HG02610 (cell line): ENCODE measurements at regions not wholly inside any gene's neighbourhood (a gene's known extent, or its start where the extent isn't known, plus 50 kb on each side); places are given as distances from the start of the nearest gene placed in this dataset.
"Not testable (repeated sequence)": the region's sequence is repeated elsewhere in the genome, so short reads cannot be mapped to it uniquely, and the experiment has no call there.

Source experiments
- ATAC-seq: cut with Tn5 transposase; IDR thresholded peaks from one replicate; pipeline ENCODE4 v1.9.1; 2021; ENCODE audit warnings: mild to moderate bottlenecking, moderate library complexity; ENCODE audit not compliant: unreplicated experiment

- peak; percentile 85 for ATAC-seq
These were observed 51.9 kb upstream of the NMUR2 start for GRCh38 chr5:152456815-152457443.

GRCh38 chr5:152462021-152462721 lies 57.1 kb upstream of the NMUR2 start:
- ATAC-seq: peak; percentile 95

DNA sequence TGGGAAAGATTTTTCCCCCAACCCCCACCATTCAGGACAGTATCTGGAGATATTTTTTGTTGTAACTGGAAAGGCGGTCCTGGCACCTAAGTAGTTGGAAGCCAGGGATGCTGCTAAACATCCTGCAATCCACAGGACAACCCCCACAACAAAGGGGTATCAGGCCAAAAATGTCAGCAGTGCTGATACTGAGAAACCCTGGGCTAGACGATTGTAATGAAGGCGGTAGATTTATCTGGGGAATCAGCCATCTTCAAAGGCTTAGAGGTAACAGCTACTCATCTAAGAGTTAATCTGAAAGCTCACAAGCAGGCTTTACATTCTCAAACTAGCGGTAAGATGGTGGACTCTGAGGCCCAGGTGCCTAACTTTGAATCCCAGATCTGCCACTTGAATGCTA lies 59.0 kb upstream of the NMUR2 start:
- no peak for ATAC-seq

GRCh38 chr5:152465140-152465539 lies 60.1 kb upstream of the NMUR2 start:
- no peak for ATAC-seq

DNA sequence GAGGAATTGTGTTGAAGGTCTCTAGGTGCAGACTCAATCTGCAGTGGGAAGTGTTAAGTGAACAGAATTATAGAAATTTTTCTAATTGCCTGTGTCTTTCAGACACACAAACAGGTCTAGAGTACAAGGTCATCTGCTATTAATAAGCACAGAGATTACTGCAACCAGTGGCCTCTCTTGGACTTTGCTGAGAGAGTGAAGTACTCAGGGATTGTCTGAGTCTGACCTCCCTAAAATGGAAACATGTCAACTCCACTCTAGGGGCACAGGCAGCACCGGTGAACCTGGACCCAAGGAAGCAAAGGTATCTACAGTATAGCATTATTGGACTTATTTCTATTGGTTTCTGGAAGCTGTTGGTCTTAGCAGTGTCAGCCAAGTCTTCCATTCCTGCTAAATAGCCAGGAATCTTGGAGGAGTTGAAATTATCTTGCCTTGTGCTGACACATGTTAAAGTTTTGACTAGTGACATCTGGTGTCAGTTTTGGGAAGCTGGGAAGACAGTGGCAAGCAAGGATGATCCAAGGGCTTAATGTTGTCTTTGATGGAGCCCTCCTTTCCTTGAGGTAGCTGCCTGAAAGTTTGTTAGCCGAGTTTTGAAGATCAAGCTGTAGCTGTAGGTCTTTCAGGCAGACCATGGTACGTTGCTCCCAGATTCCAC lies 61.1 kb upstream of the NMUR2 start:
- no peak for ATAC-seq

DNA sequence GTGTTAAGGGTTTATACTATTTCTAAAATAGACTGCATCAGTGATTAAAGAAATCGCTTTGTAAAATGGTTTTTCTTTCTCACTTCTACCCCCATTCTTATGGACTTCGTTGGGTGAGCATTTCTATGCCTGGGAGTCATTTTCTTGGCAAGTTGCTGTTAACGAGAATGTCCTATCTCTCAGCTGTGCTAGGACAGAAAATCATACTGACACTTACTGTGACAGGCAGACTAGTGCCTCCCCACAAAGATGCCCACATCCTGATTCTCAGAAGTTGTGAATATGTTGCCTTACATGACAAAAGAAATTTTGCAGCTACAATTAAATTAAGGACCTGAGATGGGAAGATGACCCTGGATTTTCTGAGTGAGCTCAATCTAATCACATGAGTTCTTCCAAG lies 65.1 kb upstream of the NMUR2 start:
- no peak for ATAC-seq

GRCh38 chr5:152472083-152472482 lies 67.0 kb upstream of the NMUR2 start:
- ATAC-seq: no peak

DNA sequence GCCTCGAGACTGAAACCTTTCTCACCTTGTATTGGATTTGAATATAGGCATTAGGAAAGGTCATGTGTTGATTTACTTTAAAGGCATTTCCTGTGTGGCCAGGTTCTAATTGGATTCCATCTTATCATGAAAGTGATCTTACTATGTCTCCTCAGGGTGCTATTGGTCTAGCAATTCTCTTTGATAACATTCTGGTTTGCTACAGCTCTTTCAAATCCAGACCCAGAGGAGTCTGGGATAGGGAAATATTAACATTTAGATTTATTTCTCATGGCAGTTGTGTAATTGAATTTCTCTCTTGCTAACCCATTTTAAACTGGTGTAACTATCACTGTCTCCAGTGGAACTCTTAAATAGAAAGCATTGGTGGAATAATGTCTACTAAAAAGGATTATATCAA lies 69.9 kb upstream of the NMUR2 start:
- ATAC-seq: no peak

- no peak for ATAC-seq
These were observed 72.5 kb upstream of the NMUR2 start for GRCh38 chr5:152477536-152477935.

GRCh38 chr5:152479866-152480265 lies 74.8 kb upstream of the NMUR2 start:
- ATAC-seq: not testable (repeated sequence)

GRCh38 chr5:152480677-152481076 lies 75.6 kb upstream of the NMUR2 start:
- peak; percentile 100 for ATAC-seq

GRCh38 chr5:152487130-152487529 lies 82.1 kb upstream of the NMUR2 start:
- no peak for ATAC-seq

DNA sequence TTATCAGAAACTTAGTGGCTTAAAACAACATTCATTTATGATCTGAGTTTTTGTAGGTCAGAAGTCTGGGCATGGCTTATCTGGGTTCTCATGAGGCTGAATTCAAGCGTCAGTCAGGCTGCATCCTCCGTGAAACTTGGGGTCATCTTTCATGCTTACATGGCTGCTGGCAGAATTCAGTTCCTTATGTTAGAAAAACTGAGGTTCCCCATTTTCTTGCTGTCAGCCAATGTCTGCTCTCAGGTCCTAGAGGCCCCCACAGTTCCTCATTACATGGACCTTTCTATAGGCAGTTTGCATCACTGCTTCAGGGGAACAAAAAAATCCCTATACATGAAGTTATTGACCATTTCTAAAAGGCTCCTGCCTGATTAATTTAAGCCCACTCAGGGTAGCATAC lies 83.8 kb upstream of the NMUR2 start:
- no peak for ATAC-seq

- no peak for ATAC-seq
These were observed 94.9 kb upstream of the NMUR2 start for GRCh38 chr5:152499814-152500535.

DNA sequence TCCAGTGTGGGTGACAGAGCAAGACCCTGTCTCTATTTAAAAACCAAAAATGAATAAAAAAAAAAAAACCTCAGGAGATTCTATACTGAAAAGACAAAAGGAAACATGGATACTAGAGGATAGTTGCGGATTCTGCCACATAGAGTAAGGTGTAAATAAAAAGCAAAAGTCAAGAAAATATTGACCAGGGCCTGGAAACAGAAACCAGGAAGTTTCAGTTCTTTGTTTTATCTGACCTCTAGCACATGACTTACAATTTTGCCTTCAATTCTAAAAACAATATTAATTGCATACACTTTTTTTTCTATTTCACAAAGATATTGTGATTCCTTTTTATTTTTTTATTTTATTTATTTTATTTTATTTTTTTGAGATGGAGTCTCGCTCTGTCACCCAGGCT lies 96.2 kb upstream of the NMUR2 start:
- ATAC-seq: no peak

GRCh38 chr5:152503206-152503605 lies 98.1 kb upstream of the NMUR2 start:
- peak; percentile 52 for ATAC-seq

DNA sequence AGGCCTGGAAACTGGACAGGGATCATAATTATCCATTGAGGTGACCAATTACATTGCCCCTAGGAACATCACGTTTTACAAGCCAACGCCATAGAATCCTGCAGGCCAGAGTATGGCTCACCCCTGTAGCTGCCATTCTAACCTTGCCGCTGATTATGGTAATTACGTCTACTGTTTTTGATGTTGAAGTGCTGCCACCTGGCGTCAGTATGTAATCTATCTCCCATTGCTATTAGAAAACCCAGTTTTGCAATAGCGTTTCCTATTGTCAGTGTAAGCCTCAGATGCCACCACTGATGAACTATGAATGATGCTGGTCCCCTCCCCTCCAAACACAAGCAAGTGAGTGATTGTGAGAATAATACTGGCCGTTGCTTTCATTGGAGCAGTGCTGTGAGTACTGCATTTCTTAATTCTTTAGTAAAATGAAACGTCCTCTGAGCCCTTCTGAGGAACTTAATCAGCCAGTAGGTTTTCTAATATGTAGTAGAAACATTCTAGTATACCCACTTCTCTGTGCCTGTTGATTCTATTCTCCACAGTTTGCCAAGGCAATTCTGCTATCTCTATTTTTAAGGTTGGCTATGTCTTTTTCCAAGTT lies 100.5 kb upstream of the NMUR2 start:
- ATAC-seq: peak; percentile 82

- ATAC-seq: no peak
These were observed 106.0 kb upstream of the NMUR2 start for GRCh38 chr5:152511120-152511519.

- ATAC-seq: no peak
These were observed 106.6 kb upstream of the NMUR2 start for GRCh38 chr5:152511531-152512132.

- ATAC-seq: no peak
These were observed 109.8 kb upstream of the NMUR2 start for GRCh38 chr5:152514827-152515397.
